ENCODE measurements at regions not wholly inside any gene's neighbourhood (a gene's known extent, or its start where the extent isn't known, plus 50 kb on each side); places are given as distances from the start of the nearest gene placed in this dataset.

DNA sequence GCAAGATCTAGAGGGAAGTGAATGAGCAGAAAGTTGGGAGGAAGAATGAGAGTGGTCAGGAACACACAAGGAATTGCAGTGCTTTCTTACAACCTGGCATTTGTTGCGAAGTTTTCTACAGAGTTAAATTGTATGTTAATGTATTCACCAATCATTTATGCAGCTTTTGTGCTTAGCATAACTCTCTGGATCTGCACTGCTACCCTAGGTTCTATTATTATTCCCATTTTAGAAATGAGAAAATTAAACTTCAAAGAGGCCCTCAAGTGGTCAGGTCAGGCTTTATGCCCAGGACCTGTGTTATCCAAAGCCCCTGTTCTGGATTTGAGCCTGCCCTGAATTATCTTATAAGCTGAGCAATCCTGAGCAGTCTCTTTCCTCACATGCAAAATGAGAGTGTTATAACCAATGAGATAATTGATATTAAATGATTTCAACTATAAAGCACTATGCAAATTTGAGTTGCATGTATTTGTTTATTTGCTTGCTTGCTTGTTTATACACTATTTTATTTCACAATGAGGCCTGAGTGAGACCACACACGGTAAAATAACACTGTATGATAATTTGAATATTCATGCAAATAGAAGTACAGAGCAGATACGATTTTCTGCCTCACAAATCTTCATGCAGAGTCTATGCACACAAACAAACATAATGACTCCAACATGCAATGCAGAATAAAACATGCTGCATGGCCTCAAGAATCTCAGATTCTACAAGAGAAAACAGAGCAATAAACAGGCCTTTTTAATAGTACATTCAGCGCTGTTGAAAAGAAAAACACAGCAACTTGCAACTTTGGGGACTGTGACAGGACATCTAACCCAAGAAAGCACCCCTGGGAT lies 323.0 kb downstream of the PLPP3 start:
- BruUV-seq (replicated peaks): no TSS peak
- Mint-ChIP-seq H3K27ac (ENCODE audit: unreplicated experiment) (no peak overlapping the region), H3K4me3 (ENCODE audit: low read depth, unreplicated experiment) (no peak overlapping the region), H3K36me3 (ENCODE audit: insufficient read depth, unreplicated experiment) (no peaks in the 10 kb centered on the region), H3K4me1 (ENCODE audit: low read depth, unreplicated experiment) (no peaks in the 10 kb centered on the region), H3K27me3 (ENCODE audit: unreplicated experiment) (no peaks in the 10 kb centered on the region), H3K9me3 (ENCODE audit: low read depth, unreplicated experiment) (peaks cover 3% of the 10 kb centered on the region)
- TF ChIP-seq, protein P1, sequence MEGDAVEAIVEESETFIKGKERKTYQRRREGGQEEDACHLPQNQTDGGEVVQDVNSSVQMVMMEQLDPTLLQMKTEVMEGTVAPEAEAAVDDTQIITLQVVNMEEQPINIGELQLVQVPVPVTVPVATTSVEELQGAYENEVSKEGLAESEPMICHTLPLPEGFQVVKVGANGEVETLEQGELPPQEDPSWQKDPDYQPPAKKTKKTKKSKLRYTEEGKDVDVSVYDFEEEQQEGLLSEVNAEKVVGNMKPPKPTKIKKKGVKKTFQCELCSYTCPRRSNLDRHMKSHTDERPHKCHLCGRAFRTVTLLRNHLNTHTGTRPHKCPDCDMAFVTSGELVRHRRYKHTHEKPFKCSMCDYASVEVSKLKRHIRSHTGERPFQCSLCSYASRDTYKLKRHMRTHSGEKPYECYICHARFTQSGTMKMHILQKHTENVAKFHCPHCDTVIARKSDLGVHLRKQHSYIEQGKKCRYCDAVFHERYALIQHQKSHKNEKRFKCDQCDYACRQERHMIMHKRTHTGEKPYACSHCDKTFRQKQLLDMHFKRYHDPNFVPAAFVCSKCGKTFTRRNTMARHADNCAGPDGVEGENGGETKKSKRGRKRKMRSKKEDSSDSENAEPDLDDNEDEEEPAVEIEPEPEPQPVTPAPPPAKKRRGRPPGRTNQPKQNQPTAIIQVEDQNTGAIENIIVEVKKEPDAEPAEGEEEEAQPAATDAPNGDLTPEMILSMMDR (IDR thresholded peaks at IDR 0.05; ENCODE audit: unreplicated experiment): no peak
- intact Hi-C loops (cut with micrococcal nuclease; ENCODE audit: unreplicated experiment): no loop called here
- CTCF ChIA-PET: no interaction called here
- no peak for DNase-seq

DNA sequence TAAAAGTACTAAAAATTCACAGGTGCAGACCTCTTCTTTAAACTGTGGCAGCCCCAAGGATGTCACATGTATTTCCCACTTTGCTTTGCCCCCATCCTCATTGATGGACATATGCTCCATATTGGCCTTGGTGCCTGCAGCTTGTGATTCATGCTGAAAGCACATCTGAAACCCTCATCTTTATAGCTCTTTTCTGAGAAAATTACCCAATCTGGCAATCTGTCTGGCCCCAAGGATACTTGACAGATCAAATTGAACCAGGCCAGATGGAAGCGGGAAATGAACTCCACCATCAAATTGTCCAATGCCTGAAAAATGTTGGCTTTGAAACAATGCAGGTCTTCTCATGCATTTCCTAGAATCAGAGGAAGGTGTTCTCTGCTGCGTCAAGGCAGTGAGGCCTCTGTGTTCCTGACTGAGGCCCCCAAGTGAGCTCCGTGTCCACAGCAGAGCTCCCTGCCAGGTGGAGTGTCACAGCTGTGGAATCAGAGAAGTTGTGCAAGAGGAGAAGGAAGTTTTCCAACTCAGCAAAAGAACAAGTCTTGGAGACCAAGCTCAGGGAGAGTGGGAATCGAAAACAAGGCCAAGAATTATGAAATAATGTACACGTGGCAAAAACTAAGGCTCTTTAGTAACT lies 323.7 kb downstream of the PLPP3 start:
- Mint-ChIP-seq H3K9me3 (ENCODE audit: low read depth, unreplicated experiment) (peaks cover 3% of the 10 kb centered on the region), H3K4me1 (ENCODE audit: low read depth, unreplicated experiment) (no peaks in the 10 kb centered on the region), H3K4me3 (ENCODE audit: low read depth, unreplicated experiment) (no peak overlapping the region), H3K27me3 (ENCODE audit: unreplicated experiment) (no peaks in the 10 kb centered on the region), H3K36me3 (ENCODE audit: insufficient read depth, unreplicated experiment) (no peaks in the 10 kb centered on the region), H3K27ac (ENCODE audit: unreplicated experiment) (no peak overlapping the region)
- no TSS peak for BruUV-seq (replicated peaks)
- no peak for DNase-seq
- CTCF ChIA-PET: no interaction called here
- intact Hi-C loops (cut with micrococcal nuclease; ENCODE audit: unreplicated experiment): no loop called here
- TF ChIP-seq, protein P1 (IDR thresholded peaks at IDR 0.05; ENCODE audit: unreplicated experiment): no peak

DNA sequence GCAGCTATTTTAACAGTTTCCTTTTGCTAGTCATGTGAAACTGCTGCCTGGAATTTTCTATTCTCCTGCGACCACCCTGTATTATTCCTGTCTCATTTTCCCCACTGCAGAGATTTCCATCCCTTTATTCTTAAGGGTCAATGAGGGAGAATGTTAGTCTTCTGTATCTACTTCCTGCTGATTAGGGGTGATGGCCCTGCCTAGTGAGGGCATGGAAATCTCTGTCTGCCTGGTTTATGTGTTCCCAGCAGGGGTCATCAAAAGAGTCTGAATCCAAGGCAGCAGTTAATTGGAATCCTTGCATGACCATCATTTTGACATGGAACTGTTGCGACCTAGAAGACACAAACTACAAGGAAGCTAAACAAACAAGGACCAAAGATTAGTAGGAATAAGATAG lies 325.2 kb downstream of the PLPP3 start:
- intact Hi-C loops (cut with micrococcal nuclease; ENCODE audit: unreplicated experiment): no loop called here
- Mint-ChIP-seq H3K4me3 (ENCODE audit: low read depth, unreplicated experiment) (no peak overlapping the region), H3K36me3 (ENCODE audit: insufficient read depth, unreplicated experiment) (no peaks in the 10 kb centered on the region), H3K27me3 (ENCODE audit: unreplicated experiment) (no peaks in the 10 kb centered on the region), H3K4me1 (ENCODE audit: low read depth, unreplicated experiment) (no peaks in the 10 kb centered on the region), H3K9me3 (ENCODE audit: low read depth, unreplicated experiment) (no peaks in the 10 kb centered on the region), H3K27ac (ENCODE audit: unreplicated experiment) (no peak overlapping the region)
- no peak for DNase-seq
- CTCF ChIA-PET: no interaction called here
- TF ChIP-seq, protein P1 (IDR thresholded peaks at IDR 0.05; ENCODE audit: unreplicated experiment): no peak
- no TSS peak for BruUV-seq (replicated peaks)

DNA sequence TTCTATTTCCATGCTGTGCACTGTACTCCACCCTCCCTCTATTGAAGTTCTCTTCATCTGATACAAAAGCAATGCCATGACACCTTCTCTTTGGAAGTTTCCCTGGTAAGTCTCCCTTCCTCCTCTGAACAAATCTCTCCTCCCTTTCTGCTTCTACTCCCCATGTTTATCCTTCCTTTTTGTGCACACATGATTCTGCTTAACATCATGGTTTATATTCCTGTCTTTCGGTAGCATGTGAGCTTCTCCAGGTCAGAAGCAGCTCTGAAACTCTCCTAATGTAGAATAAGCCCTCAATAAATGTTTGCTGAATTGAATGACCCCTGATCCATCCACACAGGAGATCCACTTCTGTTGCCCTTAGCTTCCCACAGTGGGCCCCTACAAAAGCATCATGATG lies 328.6 kb downstream of the PLPP3 start:
- H3K27ac Mint-ChIP-seq (ENCODE audit: unreplicated experiment): no peak overlapping the region
- intact Hi-C loops (cut with micrococcal nuclease; ENCODE audit: unreplicated experiment): no loop called here
- DNase-seq: no peak
- BruUV-seq (replicated peaks): no TSS peak
- no peak overlapping the region for H3K4me3 Mint-ChIP-seq (ENCODE audit: low read depth, unreplicated experiment)
- no peaks in the 10 kb centered on the region for H3K4me1 Mint-ChIP-seq (ENCODE audit: low read depth, unreplicated experiment)
- H3K36me3 Mint-ChIP-seq (ENCODE audit: insufficient read depth, unreplicated experiment): no peaks in the 10 kb centered on the region
- CTCF ChIA-PET: interaction anchor here (0.6 kb wide), 1 partner anchor 34 kb away, joined by 3 read pairs; no protein-coding TSS in a partner anchor
- TF ChIP-seq, protein P1 (IDR thresholded peaks at IDR 0.05; ENCODE audit: unreplicated experiment): no peak
- H3K27me3 Mint-ChIP-seq (ENCODE audit: unreplicated experiment): no peaks in the 10 kb centered on the region
- H3K9me3 Mint-ChIP-seq (ENCODE audit: low read depth, unreplicated experiment): no peaks in the 10 kb centered on the region

Measured in Calu3 (cell line).